ENCODE measurements at regions not wholly inside any gene's neighbourhood (a gene's known extent, or its start where the extent isn't known, plus 50 kb on each side); places are given as distances from the start of the nearest gene placed in this dataset.

DNA sequence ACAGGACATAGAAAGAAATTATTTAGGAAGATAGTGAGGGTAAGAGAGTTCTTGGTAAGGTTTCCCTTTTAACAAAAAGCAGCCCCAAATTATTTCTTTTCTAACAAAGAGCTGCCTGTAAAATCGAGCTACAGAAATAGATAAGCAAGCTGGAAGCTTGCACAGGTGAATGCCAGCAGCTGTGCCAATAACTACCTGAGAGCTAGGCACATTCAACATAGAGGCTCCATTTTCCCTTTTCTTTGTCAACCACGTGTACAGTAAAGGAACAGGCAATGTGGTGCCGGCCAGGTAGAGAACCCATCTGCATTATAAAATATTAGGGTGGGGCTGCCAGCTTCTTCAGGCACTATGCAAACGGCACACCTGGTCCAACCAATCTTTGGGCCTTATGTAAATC, 341.6 kb upstream of the JAG1 start:
- in situ Hi-C loops (cut with MboI) (no loop called here), intact Hi-C loops (cut with micrococcal nuclease; ENCODE audit: unreplicated experiment) (no loop called here)
- ChIA-PET SMC1A (ENCODE audit: uncharacterized antibody, unreplicated experiment) (interaction anchor here (0.7 to 1.0 kb wide), 2 partner anchors 8 to 39 kb away, joined by 4 read pairs; no protein-coding TSS in a partner anchor), POLR2A (no interaction called here), CTCF (no interaction called here), RAD21 (ENCODE audit: unreplicated experiment) (no interaction called here)
- H3K9me3 ChIP-seq (replicated peaks; ENCODE audit: control insufficient read depth, insufficient read depth, low read length), result no peaks in the 10 kb centered on the region
- TF ChIP-seq ZNF622 (IDR thresholded peaks at IDR 0.05) (no peak), HDAC2 (IDR thresholded peaks at IDR 0.05) (no peak), BRCA1 (IDR thresholded peaks at IDR 0.05; ENCODE audit: low read depth, low read length) (no peak), ZNF274 (IDR thresholded peaks at IDR 0.05; ENCODE audit: insufficient read depth, insufficient read length) (no peak), SUZ12 (IDR thresholded peaks at IDR 0.05; ENCODE audit: unreplicated experiment) (no peak), CHD4 (IDR thresholded peaks at IDR 0.05) (no peak), ZNF24 (IDR thresholded peaks at IDR 0.05) (no peak), ETV6 (conservative IDR thresholded peaks at IDR 0.05 in 1 of 2, IDR thresholded peaks at IDR 0.05 in 1 of 2; ENCODE audit: borderline replicate concordance in 1 of 2, low read depth in 1 of 2) (no peak), ESRRA (IDR thresholded peaks at IDR 0.05; ENCODE audit: low read length) (no peak), EED (IDR thresholded peaks at IDR 0.05; ENCODE audit: low read depth) (no peak), IRF4 (IDR thresholded peaks at IDR 0.05; ENCODE audit: low read depth, low read length) (no peak)
- TF ChIP-seq, protein P1, sequence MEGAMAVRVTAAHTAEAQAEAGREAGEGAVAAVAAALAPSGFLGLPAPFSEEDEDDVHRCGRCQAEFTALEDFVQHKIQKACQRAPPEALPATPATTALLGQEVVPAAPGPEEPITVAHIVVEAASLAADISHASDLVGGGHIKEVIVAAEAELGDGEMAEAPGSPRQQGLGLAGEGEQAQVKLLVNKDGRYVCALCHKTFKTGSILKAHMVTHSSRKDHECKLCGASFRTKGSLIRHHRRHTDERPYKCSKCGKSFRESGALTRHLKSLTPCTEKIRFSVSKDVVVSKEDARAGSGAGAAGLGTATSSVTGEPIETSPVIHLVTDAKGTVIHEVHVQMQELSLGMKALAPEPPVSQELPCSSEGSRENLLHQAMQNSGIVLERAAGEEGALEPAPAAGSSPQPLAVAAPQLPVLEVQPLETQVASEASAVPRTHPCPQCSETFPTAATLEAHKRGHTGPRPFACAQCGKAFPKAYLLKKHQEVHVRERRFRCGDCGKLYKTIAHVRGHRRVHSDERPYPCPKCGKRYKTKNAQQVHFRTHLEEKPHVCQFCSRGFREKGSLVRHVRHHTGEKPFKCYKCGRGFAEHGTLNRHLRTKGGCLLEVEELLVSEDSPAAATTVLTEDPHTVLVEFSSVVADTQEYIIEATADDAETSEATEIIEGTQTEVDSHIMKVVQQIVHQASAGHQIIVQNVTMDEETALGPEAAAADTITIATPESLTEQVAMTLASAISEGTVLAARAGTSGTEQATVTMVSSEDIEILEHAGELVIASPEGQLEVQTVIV (IDR thresholded peaks at IDR 0.05; ENCODE audit: borderline replicate concordance, partially characterized antibody), result no peak
- H3K27ac ChIP-seq (ENCODE audit: control insufficient read depth, insufficient read depth), result no peak overlapping the region
- no peak for DNase-seq (ENCODE audit: low read depth, low spot score)
- H3K4me1 ChIP-seq (ENCODE audit: control insufficient read depth, insufficient read depth, low read length), result no peaks in the 10 kb centered on the region
- FAIRE-seq, result no peak
- H3K79me2 ChIP-seq (ENCODE audit: control insufficient read depth, insufficient read depth, low read length), result no peaks in the 10 kb centered on the region
- H3K36me3 ChIP-seq (ENCODE audit: control insufficient read depth in 2 of 2, insufficient read depth in 2 of 2, low read length in 1 of 2), result no peaks in the 10 kb centered on the region
- no peak for ATAC-seq
- no peak overlapping the region for H2AFZ ChIP-seq (ENCODE audit: control insufficient read depth, low read depth, low read length)
- no TSS peak for BruUV-seq (replicated peaks)
- no peaks in the 10 kb centered on the region for H4K20me1 ChIP-seq (ENCODE audit: control insufficient read depth, insufficient read depth)
- H3K4me2 ChIP-seq (ENCODE audit: control insufficient read depth, insufficient read depth), result no peak overlapping the region
- no peak overlapping the region for H3K9ac ChIP-seq (ENCODE audit: control insufficient read depth, insufficient read depth, low read length)
- no peaks in the 10 kb centered on the region for H3K27me3 ChIP-seq (replicated peaks in 1 of 2; ENCODE audit: control insufficient read depth in 2 of 2, insufficient read depth in 2 of 2, low read length in 1 of 2)
- H3K4me3 ChIP-seq, result no peak overlapping the region
- WGBS (ENCODE audit: insufficient coverage, insufficient replicate concordance, low lambda C conversion rate, missing lambda C conversion rate), result 12% methylated on average over 4 of the region's 4 CpGs

Data from GM12878 (cell line).